HG02798 (cell line): ENCODE measurements at regions not wholly inside any gene's neighbourhood (a gene's known extent, or its start where the extent isn't known, plus 50 kb on each side); places are given as distances from the start of the nearest gene placed in this dataset.

Source experiments
- ATAC-seq: cut with Tn5 transposase; IDR thresholded peaks from one replicate; pipeline ENCODE4 v1.9.1; 2021; ENCODE audit warnings: mild to moderate bottlenecking; ENCODE audit not compliant: unreplicated experiment, poor library complexity

DNA sequence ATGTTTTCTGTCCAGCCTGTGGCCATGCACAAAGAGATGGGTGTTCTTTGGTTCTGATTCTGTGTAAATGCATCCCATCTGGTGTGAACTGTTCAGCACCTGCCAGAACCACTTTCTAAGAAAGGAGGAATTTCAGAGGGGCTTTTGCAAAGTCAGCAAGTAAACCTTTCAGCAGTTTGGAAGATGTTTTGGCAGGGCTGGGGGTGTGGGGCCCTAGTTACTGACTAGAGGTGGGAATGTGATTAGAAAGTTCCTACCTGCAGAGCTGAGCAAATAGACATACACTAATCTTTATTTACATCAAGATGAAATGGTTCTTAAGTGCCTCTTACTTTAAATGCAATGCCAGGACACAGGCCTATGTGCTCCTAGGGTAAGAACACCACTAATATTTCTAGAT, 378.1 kb upstream of the USP24 start:
- ATAC-seq, result no peak

- no peak for ATAC-seq
These were observed 377.0 kb upstream of the USP24 start for GRCh38 chr1:55592122-55592521.

- ATAC-seq, result no peak
These were observed 374.6 kb upstream of the USP24 start for GRCh38 chr1:55589671-55590297.

DNA sequence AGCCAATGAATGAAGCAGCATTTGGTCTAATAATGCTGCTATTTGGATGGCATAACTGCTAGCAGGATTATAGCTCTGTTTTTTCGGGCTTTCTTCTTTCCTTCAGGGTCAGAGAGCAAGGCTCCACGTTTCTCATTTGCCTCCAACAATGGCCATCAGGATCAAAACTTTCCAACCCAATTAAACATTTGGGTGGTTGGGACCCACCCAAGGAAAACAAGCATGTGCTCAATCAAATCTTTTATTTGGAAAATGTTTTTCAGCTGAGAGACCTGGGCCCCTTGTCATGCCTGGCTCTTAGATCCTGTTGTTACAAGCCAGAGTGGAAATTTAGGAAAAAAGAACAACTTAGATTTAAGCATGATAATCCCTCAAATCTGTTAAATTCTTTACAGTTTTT, 373.1 kb upstream of the USP24 start:
- ATAC-seq, result no peak

GRCh38 chr1:55586771-55587170, 371.6 kb upstream of the USP24 start:
- ATAC-seq, result no peak

GRCh38 chr1:55585402-55585792, 370.2 kb upstream of the USP24 start:
- no peak for ATAC-seq

GRCh38 chr1:55584526-55585401, 369.6 kb upstream of the USP24 start:
- no peak for ATAC-seq

- ATAC-seq, result no peak
These were observed 366.9 kb upstream of the USP24 start for GRCh38 chr1:55582084-55582483.

DNA sequence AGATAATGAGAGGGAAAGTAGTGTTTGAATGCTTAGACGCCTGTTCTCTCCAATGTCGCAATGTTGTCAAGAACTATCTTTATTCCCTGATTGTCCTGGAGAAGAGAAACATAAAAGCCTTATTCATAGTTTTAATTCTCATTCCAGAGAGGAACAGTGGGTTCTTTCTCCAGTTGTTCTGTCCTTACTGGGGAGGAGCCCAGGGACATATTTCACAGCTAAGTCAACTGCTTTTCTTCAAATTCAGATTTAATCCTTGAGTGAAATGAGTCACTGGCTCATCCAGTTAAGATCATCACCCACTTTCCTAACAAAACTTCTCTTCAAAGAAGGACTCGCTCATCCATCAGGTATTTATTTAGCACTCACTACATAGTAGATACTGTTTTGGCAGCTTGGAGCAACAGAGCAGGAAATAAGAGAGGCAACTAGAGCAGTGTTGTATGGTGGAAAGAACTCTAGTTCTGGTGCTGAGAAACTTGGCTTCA, 365.7 kb upstream of the USP24 start:
- ATAC-seq, result no peak

DNA sequence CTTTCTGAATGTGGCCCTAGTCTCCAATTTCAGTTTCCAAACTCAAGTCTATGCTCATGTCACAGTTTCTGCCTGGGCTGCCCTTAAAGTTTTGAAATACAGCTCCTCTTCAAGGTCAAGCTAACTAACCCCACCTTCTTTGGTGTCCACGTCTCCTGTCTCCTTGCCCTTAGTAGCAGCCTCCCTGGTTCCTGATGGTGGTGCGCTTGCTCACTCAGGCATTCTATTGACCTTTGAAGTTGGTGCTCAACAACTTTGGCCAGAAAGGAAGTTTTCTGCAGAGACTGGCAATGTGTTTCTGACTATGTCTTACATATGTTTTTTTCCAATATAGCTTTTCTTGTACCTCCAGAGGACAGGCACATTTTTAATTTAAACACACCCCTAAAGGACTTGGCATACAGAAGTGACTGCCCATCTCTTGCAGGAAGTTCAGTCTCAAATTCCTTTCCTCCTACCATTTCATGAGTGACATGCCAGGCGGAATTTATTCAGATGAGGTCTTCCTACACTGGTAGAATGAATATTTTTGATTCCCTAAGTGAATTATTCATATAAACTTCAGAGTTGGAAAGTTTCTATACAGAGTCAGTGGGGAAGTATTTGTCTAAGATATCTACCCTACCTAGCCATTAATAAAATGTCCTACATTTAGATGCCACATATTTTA, 364.3 kb upstream of the USP24 start:
- no peak for ATAC-seq

GRCh38 chr1:55578646-55579045, 363.5 kb upstream of the USP24 start:
- no peak for ATAC-seq

DNA sequence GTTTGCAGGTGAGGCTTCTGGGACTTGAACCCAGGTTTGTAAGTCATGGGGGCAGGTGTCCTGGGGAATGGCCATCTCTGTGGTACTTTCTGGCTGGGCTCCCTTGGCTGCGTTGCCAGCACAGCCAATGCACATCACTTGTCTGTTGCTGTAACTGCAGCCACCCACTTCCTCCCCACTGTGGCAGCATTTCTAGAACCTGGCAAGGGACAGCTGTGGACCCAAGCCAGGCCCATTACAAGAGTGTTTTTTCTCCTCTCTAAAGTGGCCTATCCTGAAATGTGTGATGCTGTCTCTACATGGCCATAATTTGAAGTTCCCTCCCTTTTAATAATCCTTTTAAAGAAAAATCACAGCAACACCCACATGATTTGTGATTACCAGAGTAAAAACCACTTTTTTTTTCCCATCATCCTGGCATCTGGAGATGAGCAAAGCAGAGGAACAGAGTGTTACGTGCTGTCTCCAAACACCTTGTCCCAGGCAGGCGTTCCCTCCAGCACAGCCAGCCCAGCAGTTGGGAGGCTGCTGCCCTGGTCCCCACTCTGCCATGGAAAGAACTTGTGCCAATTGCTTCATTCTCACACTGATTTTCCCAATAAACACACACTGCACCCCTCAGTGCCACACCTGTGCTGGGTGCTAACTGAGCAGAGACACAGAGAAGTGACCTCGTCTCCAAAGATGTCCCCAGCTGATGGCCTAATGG, 360.6 kb upstream of the USP24 start:
- no peak for ATAC-seq

- no peak for ATAC-seq
These were observed 359.6 kb upstream of the USP24 start for GRCh38 chr1:55574691-55575225.

- ATAC-seq, result no peak
These were observed 357.9 kb upstream of the USP24 start for GRCh38 chr1:55572878-55573734.

- no peak for ATAC-seq
These were observed 356.6 kb upstream of the USP24 start for GRCh38 chr1:55571767-55572166.

DNA sequence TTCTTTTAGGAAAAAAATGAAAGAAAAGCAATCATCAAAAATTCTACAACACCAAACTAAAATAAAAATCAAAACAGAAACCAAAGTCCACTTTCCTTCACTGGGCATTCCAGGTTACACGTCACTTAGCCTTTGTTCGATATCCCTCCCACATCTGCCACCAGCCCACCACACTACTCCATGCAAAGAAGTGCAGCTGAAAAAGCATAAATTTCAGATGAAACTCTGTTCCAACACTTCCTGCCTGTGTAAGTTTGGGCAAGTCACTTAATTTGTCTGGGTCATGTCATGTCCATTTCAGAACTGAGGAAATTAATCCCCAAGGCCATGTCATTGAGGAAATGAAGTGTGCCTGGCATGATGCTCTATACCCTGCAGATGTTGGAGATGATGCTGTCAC, 354.3 kb upstream of the USP24 start:
- no peak for ATAC-seq

DNA sequence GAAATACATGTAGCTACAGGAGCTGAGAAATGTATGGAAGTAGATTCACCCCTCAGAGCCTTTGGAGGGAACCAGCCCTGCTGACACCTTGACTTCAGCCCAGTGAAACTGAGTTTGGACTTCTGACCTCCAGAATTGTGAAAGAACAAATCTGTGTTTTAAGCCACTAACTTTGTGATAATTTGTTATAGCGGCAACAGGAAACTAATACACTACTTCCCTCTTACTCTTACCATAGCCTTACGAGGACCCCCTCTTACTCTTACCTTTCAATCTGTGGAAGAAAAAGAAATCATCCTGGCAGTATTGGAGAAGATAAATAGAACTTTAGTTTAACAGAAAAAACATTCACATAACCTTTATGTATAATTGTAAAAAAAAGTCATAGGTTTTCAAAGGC, 353.6 kb upstream of the USP24 start:
- ATAC-seq, result no peak

GRCh38 chr1:55560266-55560665, 345.1 kb upstream of the USP24 start:
- no peak for ATAC-seq

DNA sequence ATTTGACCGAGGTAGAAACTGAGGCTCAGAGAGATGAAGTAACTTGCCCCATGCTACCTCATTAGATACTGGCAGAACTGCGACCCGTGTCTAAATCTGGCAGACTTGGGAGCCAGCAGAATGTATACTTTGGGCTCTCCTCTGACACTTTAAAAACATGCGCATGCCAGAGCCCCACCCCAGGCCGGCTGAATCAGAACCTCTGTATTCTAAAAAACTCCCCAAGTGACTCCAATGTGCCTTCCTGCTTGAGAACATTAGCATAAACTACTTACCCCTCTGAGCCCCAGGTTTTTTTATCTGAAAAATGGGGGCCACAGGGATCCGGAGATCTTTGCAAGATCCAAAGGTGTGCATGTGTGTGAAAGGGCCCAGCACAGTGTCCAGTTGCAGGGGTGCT, 344.7 kb upstream of the USP24 start:
- no peak for ATAC-seq
